Parathyroid adenoma (tissue), 2 donors: ENCODE measurements at regions not wholly inside any gene's neighbourhood (a gene's known extent, or its start where the extent isn't known, plus 50 kb on each side); places are given as distances from the start of the nearest gene placed in this dataset.

Experiments used
- H2AFZ ChIP-seq: fragments of 300-600 bp; sonication (generic); one replicate; pipeline ENCODE4 v1.7.0; 2017; ENCODE audit warnings: antibody characterized with exemption, mild to moderate bottlenecking
- H3K27ac ChIP-seq: fragments of 300-600 bp; sonication (generic); one replicate; pipeline ENCODE4 v1.7.0; 2017
- H3K27me3 ChIP-seq: fragments of 300-600 bp; sonication (generic); one replicate; pipeline ENCODE4 v1.7.0; 2017; ENCODE audit warnings: low read length; ENCODE audit not compliant: control insufficient read depth, insufficient read depth
- H3K36me3 ChIP-seq: fragments of 300-600 bp; sonication (generic); one replicate; pipeline ENCODE4 v1.7.0; 2017; ENCODE audit warnings: low read length; ENCODE audit not compliant: control insufficient read depth, insufficient read depth
- H3K4me1 ChIP-seq: fragments of 300-600 bp; sonication (generic); one replicate; pipeline ENCODE4 v1.7.0; 2017; ENCODE audit warnings: control low read depth
- H3K4me2 ChIP-seq: fragments of 300-600 bp; sonication (generic); one replicate; pipeline ENCODE4 v1.7.0; 2017; ENCODE audit warnings: low read length
- H3K4me3 ChIP-seq: fragments of 300-600 bp; sonication (generic); one replicate; pipeline ENCODE4 v1.7.0; 2017; ENCODE audit warnings: low read depth, low read length
- H3K79me2 ChIP-seq: fragments of 300-600 bp; sonication (generic); one replicate; pipeline ENCODE4 v1.7.0; 2017; ENCODE audit warnings: control low read depth
- H3K9ac ChIP-seq: fragments of 300-600 bp; sonication (generic); one replicate; pipeline ENCODE4 v1.7.0; 2017; ENCODE audit warnings: mild to moderate bottlenecking
- H3K9me3 ChIP-seq: fragments of 300-600 bp; sonication (generic); one replicate; pipeline ENCODE4 v1.7.0; 2017; ENCODE audit warnings: low read length; ENCODE audit not compliant: control insufficient read depth
- CTCF ChIP-seq: fragments of 300-600 bp; sonication (generic); IDR thresholded peaks from one replicate; pipeline ENCODE4 v1.7.0; 2017; ENCODE audit warnings: antibody characterized with exemption, mild to moderate bottlenecking
- donor health status: primary hyperparathyroidism.

- H3K36me3 ChIP-seq = no peaks in the 10 kb centered on the region
- no peak overlapping the region for H2AFZ ChIP-seq
- no peak overlapping the region for H3K4me3 ChIP-seq
- H3K9me3 ChIP-seq = no peaks in the 10 kb centered on the region
- H3K27me3 ChIP-seq = no peaks in the 10 kb centered on the region
- peaks cover 5% of the 10 kb centered on the region for H3K4me1 ChIP-seq
- no peak overlapping the region for H3K9ac ChIP-seq
- TF ChIP-seq CTCF = no peak
- H3K4me2 ChIP-seq = no peak overlapping the region
- H3K27ac ChIP-seq = no peak overlapping the region
- H3K79me2 ChIP-seq = no peaks in the 10 kb centered on the region
These were observed 129.7 kb upstream of the BOD1 start for GRCh38 chr5:173746047-173746646.

- Histone ChIP-seq H3K4me1 (peaks cover 21% of the 10 kb centered on the region), H3K36me3 (no peaks in the 10 kb centered on the region), H3K27me3 (no peaks in the 10 kb centered on the region)
These were observed 131.4 kb upstream of the BOD1 start for GRCh38 chr5:173747876-173748275.

GRCh38 chr5:173750538-173751265 lies 134.3 kb upstream of the BOD1 start:
- H3K9ac ChIP-seq = no peak overlapping the region
- H3K4me2 ChIP-seq = no peak overlapping the region
- no peak overlapping the region for H3K27ac ChIP-seq
- no peaks in the 10 kb centered on the region for H3K36me3 ChIP-seq
- H3K4me3 ChIP-seq = no peak overlapping the region
- no peak overlapping the region for H2AFZ ChIP-seq
- peaks cover 35% of the 10 kb centered on the region for H3K4me1 ChIP-seq
- no peaks in the 10 kb centered on the region for H3K27me3 ChIP-seq
- no peaks in the 10 kb centered on the region for H3K79me2 ChIP-seq
- H3K9me3 ChIP-seq = no peaks in the 10 kb centered on the region
- TF ChIP-seq CTCF = no peak

More at GRCh38 chr5:173747876-173748275, 131.4 kb upstream of the BOD1 start:
- no peak overlapping the region for H2AFZ ChIP-seq
- no peak overlapping the region for H3K27ac ChIP-seq
- no peak overlapping the region for H3K4me2 ChIP-seq
- no peaks in the 10 kb centered on the region for H3K9me3 ChIP-seq
- no peak for TF ChIP-seq CTCF
- H3K9ac ChIP-seq = no peak overlapping the region
- H3K4me3 ChIP-seq = no peak overlapping the region
- no peaks in the 10 kb centered on the region for H3K79me2 ChIP-seq

DNA sequence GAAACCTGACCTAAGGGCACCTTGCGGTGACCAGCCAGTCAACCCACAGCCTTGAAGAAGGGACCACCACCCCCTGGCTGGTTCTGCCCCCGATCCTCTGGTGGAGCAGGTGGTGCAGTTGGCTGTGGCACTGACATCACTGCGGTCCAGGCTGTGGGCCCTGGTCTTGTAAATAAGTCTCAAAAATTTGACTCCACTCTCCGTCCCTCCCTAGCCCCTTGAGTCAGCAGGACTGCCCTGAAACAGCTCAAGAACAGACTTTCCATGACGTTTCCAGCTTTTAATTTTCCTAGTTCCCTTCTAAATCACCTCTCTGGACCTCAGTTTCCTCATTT lies 134.8 kb upstream of the BOD1 start:
- H3K4me1 ChIP-seq = peaks cover 35% of the 10 kb centered on the region
- no peak overlapping the region for H3K27ac ChIP-seq
- no peaks in the 10 kb centered on the region for H3K9me3 ChIP-seq
- no peak for TF ChIP-seq CTCF
- no peak overlapping the region for H3K4me2 ChIP-seq
- H3K4me3 ChIP-seq = no peak overlapping the region
- H2AFZ ChIP-seq = no peak overlapping the region
- H3K9ac ChIP-seq = no peak overlapping the region
- no peaks in the 10 kb centered on the region for H3K27me3 ChIP-seq
- no peaks in the 10 kb centered on the region for H3K36me3 ChIP-seq
- H3K79me2 ChIP-seq = no peaks in the 10 kb centered on the region

DNA sequence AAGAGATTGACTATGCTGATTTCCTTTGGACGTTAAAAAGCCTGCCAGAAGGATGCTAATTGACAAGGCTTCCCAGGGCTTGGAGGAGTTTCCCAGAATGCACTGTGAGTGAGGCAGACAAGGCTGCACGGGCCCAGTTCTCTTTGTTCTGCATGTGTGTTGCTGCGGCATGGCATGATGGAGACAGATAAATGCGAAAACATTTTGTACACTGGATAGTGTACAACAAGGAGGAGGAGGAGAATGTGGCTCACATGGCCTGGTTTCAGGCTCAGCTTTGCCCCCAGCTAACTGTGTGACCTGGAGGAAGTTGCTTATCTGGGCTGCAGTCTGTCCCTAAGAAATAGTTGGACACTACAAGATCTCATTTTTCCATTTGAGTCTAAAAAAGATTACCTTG lies 135.5 kb upstream of the CPEB4 start:
- no peak overlapping the region for H3K4me3 ChIP-seq
- TF ChIP-seq CTCF = no peak
- peaks cover 45% of the 10 kb centered on the region for H3K4me1 ChIP-seq
- peak overlapping the region; percentile 52 for H3K4me2 ChIP-seq
- H3K36me3 ChIP-seq = no peaks in the 10 kb centered on the region
- peak overlapping the region; percentile 90 for H3K27ac ChIP-seq
- no peak overlapping the region for H3K9ac ChIP-seq
- H3K27me3 ChIP-seq = no peaks in the 10 kb centered on the region
- H3K79me2 ChIP-seq = no peaks in the 10 kb centered on the region
- peak overlapping the region; percentile 68 for H2AFZ ChIP-seq
- H3K9me3 ChIP-seq = no peaks in the 10 kb centered on the region
